Gastroesophageal sphincter (tissue), 4 donors: ENCODE measurements at regions not wholly inside any gene's neighbourhood (a gene's known extent, or its start where the extent isn't known, plus 50 kb on each side); places are given as distances from the start of the nearest gene placed in this dataset.

Source experiments
- ATAC-seq: fragments of 150-250 bp; one replicate; pipeline ENCODE4 v1.9.1; 2016; ENCODE audit warnings: mild to moderate bottlenecking, moderate library complexity
- H3K27ac ChIP-seq, 4 donors: fragments of 200-600 bp; sonication (generic) in 3 of 4; 1 replicate in 3 of 4; 2 replicates in 1 of 4; pipeline ENCODE4 v1.5.1; 2016 to 2019
- H3K27me3 ChIP-seq: fragments of 200-600 bp; sonication (generic); one replicate; pipeline ENCODE4 v1.5.1; 2019
- H3K36me3 ChIP-seq, 2 donors: fragments of 200-600 bp; sonication (generic); one replicate each; pipeline ENCODE4 v1.5.1; 2019; ENCODE audit warnings: control low read depth in 1 of 2
- H3K4me1 ChIP-seq, 3 donors: fragments of 200-600 bp; sonication (generic); 1 replicate in 2 of 3; 2 replicates in 1 of 3; pipeline ENCODE4 v1.5.1; 2016 to 2019; ENCODE audit warnings: control low read depth in 2 of 3
- H3K4me3 ChIP-seq, 2 donors: fragments of 200-600 bp; sonication (generic); one replicate each; pipeline ENCODE4 v1.5.1; 2019; ENCODE audit warnings: mild to moderate bottlenecking in 1 of 2, moderate library complexity in 1 of 2
- H3K9me3 ChIP-seq, 3 donors: fragments of 200-600 bp; sonication (generic); one replicate each; pipeline ENCODE4 v1.5.1; 2017 to 2019; ENCODE audit warnings: control low read depth in 2 of 3
- EP300 ChIP-seq: sonication (generic); formaldehyde crosslinking; IDR thresholded peaks from one replicate; pipeline ENCODE4 v1.6.1; 2017; ENCODE audit warnings: antibody characterized with exemption, mild to moderate bottlenecking
- POLR2A ChIP-seq, 2 donors: fragments of 450-650 bp; IDR thresholded peaks; one replicate each; pipeline ENCODE4 v1.6.1; 2017; ENCODE audit warnings: antibody characterized with exemption in 2 of 2, mild to moderate bottlenecking in 2 of 2, moderate library complexity in 1 of 2
- POLR2AphosphoS5 ChIP-seq: sonication (generic); formaldehyde crosslinking; IDR thresholded peaks from one replicate; pipeline ENCODE4 v1.6.1; 2017; ENCODE audit warnings: antibody characterized with exemption
- WGBS, 2 donors: methylation state at CpG; one replicate each; pipeline ENCODE4 v1.1.5; 2018; ENCODE audit warnings: low coverage in 1 of 2; 5-methylcytosine and 5-hydroxymethylcytosine counted together
- TF ChIP-seq, protein P1 (sequence below), 4 experiments: fragments of 200-600 bp in 2 of 4; fragments of 450-650 bp in 2 of 4; sonication (generic) in 1 of 4; IDR thresholded peaks; one replicate each; pipeline ENCODE4 v1.5.1; 2017 to 2019; ENCODE audit warnings: antibody characterized with exemption in 4 of 4, mild to moderate bottlenecking in 2 of 4, moderate library complexity in 2 of 4

DNA sequence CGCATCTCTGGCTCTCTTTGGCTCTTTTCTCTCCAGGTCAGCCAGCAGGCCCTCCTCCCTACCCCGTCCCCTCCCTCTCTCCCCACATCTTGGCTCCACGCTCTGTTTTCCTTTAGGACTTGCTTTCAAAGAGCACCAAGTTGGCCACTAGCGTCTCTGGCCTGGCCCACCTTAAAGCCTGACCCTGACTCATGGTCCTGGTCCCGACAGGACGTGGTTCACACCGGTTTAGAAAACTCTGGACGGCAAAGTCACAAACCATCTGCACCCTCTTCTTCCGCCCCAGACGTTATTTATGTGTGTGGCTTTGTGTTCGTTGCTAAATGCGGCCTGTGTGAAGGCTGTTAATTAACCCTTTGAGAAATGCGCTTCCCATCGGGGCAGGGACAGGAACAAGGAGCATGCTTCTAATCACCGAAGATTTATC, 169.0 kb upstream of the HAAO start:
- Histone ChIP-seq H3K27ac (peak overlapping the region; percentile 18 to 82 (median 77)), H3K27me3 (no peaks in the 10 kb centered on the region), H3K4me1 (peaks cover 0 to 77% (median 45%) of the 10 kb centered on the region in 3 donors), H3K36me3 (no peaks in the 10 kb centered on the region), H3K9me3 (no peaks in the 10 kb centered on the region), H3K4me3 (no peak overlapping the region)
- TF ChIP-seq, protein P1, sequence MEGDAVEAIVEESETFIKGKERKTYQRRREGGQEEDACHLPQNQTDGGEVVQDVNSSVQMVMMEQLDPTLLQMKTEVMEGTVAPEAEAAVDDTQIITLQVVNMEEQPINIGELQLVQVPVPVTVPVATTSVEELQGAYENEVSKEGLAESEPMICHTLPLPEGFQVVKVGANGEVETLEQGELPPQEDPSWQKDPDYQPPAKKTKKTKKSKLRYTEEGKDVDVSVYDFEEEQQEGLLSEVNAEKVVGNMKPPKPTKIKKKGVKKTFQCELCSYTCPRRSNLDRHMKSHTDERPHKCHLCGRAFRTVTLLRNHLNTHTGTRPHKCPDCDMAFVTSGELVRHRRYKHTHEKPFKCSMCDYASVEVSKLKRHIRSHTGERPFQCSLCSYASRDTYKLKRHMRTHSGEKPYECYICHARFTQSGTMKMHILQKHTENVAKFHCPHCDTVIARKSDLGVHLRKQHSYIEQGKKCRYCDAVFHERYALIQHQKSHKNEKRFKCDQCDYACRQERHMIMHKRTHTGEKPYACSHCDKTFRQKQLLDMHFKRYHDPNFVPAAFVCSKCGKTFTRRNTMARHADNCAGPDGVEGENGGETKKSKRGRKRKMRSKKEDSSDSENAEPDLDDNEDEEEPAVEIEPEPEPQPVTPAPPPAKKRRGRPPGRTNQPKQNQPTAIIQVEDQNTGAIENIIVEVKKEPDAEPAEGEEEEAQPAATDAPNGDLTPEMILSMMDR (IDR thresholded peaks at IDR 0.05): no peak
- TF ChIP-seq EP300 (no peak), POLR2AphosphoS5 (peak; percentile 57)
- 14 to 53% methylated on average over 5 to 12 of the region's 15 CpGs for WGBS, 2 donors
- ATAC-seq: peak; percentile 77

DNA sequence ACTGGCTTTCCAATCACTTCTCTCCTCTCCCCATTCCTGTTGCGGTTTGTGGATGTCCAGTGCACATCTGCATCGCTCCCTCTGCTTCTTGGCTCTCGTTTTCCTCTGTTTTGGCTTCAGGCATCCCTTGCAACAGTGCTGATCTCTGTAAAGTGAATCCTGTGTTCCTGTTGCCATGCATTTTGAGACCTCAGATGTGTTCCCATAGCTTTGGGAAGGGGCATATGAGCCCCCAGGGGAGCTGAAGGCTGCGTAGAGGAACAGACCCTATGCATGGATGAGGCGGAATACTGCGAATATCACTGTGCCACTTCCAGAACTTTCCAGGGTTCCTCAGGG, 168.4 kb upstream of the HAAO start:
- 71 to 75% methylated on average over 3 to 4 of the region's 6 CpGs for WGBS, 2 donors
- H3K4me1 ChIP-seq: peaks cover 0 to 77% (median 45%) of the 10 kb centered on the region in 3 donors
- H3K9me3 ChIP-seq: no peaks in the 10 kb centered on the region
- H3K27ac ChIP-seq: peak overlapping the region in 3 of 4 donors; percentile 74 to 82 (median 80)
- TF ChIP-seq POLR2AphosphoS5 (no peak), POLR2A (IDR thresholded peaks at IDR 0.05) (no peak), EP300 (no peak)
- TF ChIP-seq, protein P1 (IDR thresholded peaks at IDR 0.05): no peak
- ATAC-seq: no peak
- no peaks in the 10 kb centered on the region for H3K36me3 ChIP-seq
- H3K4me3 ChIP-seq: no peak overlapping the region
- H3K27me3 ChIP-seq: no peaks in the 10 kb centered on the region

DNA sequence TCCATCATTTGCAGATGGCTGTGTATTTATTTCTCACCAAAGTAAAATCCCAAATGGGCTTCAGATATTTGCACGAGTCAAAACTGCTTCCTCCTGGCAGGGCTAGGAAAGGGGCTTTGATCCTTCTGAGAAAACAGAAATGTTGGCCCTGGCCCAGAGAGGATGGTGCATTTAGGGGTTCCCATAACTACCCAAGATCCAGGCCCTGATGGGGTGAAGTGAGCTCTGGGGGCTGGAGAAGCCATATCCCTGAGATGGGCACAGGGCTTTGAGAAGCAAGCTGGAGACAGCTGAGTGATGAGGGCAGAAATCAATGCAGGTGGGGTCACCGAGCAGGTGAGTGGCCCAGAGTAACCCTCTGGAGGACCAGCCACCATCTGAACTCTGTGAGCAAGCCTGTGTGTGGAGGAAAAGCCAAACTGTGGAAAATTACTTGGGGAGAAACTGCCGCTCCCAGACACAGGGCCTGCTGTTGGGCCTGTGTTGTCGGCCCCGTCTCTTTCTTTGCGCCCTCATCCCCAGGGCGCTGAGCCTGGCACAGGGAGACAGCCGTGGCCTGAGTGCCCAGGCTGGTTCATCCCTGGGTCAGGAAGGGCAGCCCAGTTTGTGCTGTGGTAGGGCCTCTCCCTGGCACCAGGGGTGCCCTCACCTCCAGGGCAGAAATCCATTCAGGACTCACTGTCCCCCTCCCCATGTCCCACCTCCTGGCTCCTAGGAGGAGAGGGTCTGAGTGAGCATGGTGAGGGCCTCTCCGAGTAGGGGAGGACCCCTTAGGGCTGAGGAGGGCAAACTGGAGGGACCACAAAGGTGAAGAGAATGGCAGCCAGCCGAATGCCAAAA, 167.8 kb upstream of the HAAO start:
- Histone ChIP-seq H3K4me3 (no peak overlapping the region), H3K4me1 (peaks cover 0 to 77% (median 45%) of the 10 kb centered on the region in 3 donors), H3K27me3 (no peaks in the 10 kb centered on the region), H3K27ac (peak overlapping the region in 3 of 4 donors; percentile 74 to 82 (median 80)), H3K9me3 (no peaks in the 10 kb centered on the region), H3K36me3 (no peaks in the 10 kb centered on the region)
- TF ChIP-seq, protein P1 (IDR thresholded peaks at IDR 0.05): no peak
- TF ChIP-seq EP300: no peak
- no peak for TF ChIP-seq POLR2A (IDR thresholded peaks at IDR 0.05)
- no peak for TF ChIP-seq POLR2AphosphoS5
- ATAC-seq: no peak
- WGBS, 2 donors: 64 to 73% methylated on average over 2 to 3 of the region's 10 CpGs

DNA sequence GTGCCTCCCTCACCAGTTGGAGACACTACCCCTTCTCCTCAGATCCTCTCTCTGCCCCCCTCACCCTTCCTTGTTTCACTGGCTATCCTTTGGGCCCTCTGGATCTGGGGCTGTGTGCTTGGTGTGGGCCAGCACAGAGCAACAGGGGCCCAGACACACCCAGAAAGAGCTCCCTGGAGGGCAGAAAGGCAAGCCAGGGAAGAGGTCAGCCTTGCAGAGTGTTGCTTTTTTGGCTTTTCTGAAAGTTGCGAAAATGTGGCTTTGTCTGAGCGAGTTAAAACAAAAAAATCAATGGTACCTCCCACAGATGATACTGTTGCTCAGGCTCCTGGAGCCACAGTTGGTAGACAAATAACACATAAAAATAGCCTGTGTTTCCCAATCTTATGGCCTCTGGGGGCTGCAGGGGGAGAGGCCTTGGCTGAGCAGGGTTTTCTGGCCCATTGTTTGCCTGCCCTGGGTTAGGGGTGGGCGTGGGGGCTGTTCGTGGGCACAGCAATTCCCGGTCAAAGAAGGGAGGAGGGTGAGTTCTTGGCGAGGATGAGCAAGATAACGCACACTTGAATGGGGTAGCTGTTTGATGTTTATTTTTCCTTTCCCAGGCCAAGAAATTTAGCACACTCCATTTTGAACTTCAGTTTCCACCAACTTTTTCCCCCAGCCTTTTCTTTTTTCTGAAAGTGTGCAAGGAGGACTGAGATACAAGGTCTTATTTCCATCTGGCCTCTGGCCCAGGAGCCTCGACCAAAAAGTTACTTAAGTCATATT, 167.0 kb upstream of the HAAO start:
- no peak overlapping the region for H3K4me3 ChIP-seq
- TF ChIP-seq POLR2AphosphoS5 (peak; percentile 26), EP300 (no peak)
- ATAC-seq: peak; percentile 80
- H3K27ac ChIP-seq: peak overlapping the region in 3 of 4 donors; percentile 74 to 82 (median 80)
- H3K9me3 ChIP-seq: no peaks in the 10 kb centered on the region
- 9 to 44% methylated on average over 4 to 6 of the region's 8 CpGs for WGBS, 2 donors
- H3K36me3 ChIP-seq: no peaks in the 10 kb centered on the region
- H3K4me1 ChIP-seq: peaks cover 0 to 72% (median 38%) of the 10 kb centered on the region in 3 donors
- no peaks in the 10 kb centered on the region for H3K27me3 ChIP-seq

DNA sequence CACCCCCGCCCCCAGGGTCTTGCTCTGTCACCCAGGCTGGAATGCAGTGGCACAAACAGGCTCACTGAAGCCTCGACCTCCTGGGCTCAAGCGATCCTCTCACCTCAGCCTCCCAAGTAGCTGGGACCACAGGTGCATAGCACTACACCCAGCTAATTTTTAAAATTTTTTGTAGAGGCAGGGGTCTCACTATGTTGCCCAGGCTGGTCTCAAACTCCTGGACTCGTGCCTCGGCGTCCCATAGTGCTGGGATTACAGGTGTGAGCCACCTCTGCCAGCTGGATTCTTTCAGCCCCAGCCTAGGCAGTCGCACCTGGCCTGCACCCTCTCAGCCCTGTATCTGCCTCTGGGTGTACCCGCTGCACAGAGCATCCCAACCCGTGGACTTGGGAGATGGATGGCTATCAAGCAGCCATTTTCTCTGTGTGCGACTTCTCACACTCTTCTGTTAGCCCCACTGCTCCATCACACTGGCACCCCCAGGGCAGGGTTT, 166.4 kb upstream of the HAAO start:
- H3K4me1 ChIP-seq: peaks cover 0 to 74% (median 38%) of the 10 kb centered on the region in 3 donors
- H3K27ac ChIP-seq: peak overlapping the region in 3 of 4 donors; percentile 74 to 82 (median 80)

More for the DNA sequence above, 166.4 kb upstream of the HAAO start:
- Histone ChIP-seq H3K4me3 (no peak overlapping the region), H3K36me3 (no peaks in the 10 kb centered on the region), H3K27me3 (no peaks in the 10 kb centered on the region), H3K9me3 (no peaks in the 10 kb centered on the region)
- 53 to 94% methylated on average over 3 to 5 of the region's 10 CpGs for WGBS, 2 donors
- TF ChIP-seq POLR2AphosphoS5 (no peak), POLR2A (IDR thresholded peaks at IDR 0.05) (no peak)
- TF ChIP-seq, protein P1 (IDR thresholded peaks at IDR 0.05): no peak
- no peak for ATAC-seq
